MM.1S (cell line): ENCODE measurements at regions not wholly inside any gene's neighbourhood (a gene's known extent, or its start where the extent isn't known, plus 50 kb on each side); places are given as distances from the start of the nearest gene placed in this dataset.
"Not testable (repeated sequence)": the region's sequence is repeated elsewhere in the genome, so short reads cannot be mapped to it uniquely, and the experiment has no call there.

Experiments
- DNase-seq: peaks from one replicate; pipeline ENCODE4 v3.0.0-alpha.2; 2015
- H2AFZ ChIP-seq: fragments of 300-600 bp; sonication (generic); 2 replicates; pipeline ENCODE4 v1.6.0; 2016; ENCODE audit warnings: antibody characterized with exemption, low read length
- H3F3A ChIP-seq: fragments of 300-600 bp; sonication (generic); 2 replicates; pipeline ENCODE4 v1.6.1; 2016; ENCODE audit warnings: mild to moderate bottlenecking, antibody characterized with exemption, low read length, moderate library complexity, mixed read lengths; ENCODE audit not compliant: insufficient read depth
- H3K27ac ChIP-seq: fragments of 300-600 bp; sonication (generic); 2 replicates; pipeline ENCODE4 v1.5.1; 2016; ENCODE audit warnings: mild to moderate bottlenecking, low read length
- H3K27me3 ChIP-seq: fragments of 300-600 bp; sonication (generic); replicated peaks from 2 replicates; pipeline ENCODE4 v1.6.0; 2016; ENCODE audit warnings: low read length; ENCODE audit not compliant: insufficient read depth
- H3K36me3 ChIP-seq: fragments of 300-600 bp; sonication (generic); replicated peaks from 2 replicates; pipeline ENCODE4 v1.6.1; 2016; ENCODE audit warnings: mild to moderate bottlenecking, low read length, mixed read lengths; ENCODE audit not compliant: insufficient read depth
- H3K4me1 ChIP-seq: fragments of 300-600 bp; sonication (generic); 2 replicates; pipeline ENCODE4 v1.6.1; 2016; ENCODE audit warnings: low read length, mixed read lengths
- H3K4me2 ChIP-seq: fragments of 300-600 bp; sonication (generic); 2 replicates; pipeline ENCODE4 v1.6.0; 2016; ENCODE audit warnings: low read depth, low read length
- H3K4me3 ChIP-seq: fragments of 300-600 bp; sonication (generic); 2 replicates; pipeline ENCODE4 v1.5.1; 2016; ENCODE audit warnings: low read length, mixed read lengths
- H3K79me2 ChIP-seq: fragments of 300-600 bp; sonication (generic); 2 replicates; pipeline ENCODE4 v1.6.1; 2016; ENCODE audit warnings: mixed run types, low read length, mixed read lengths
- H3K9ac ChIP-seq: fragments of 300-600 bp; sonication (generic); 2 replicates; pipeline ENCODE4 v1.6.1; 2016; ENCODE audit warnings: low read length, mixed read lengths
- H3K9me2 ChIP-seq: fragments of 300-600 bp; sonication (generic); replicated peaks from 2 replicates; pipeline ENCODE4 v1.6.1; 2016; ENCODE audit warnings: mild to moderate bottlenecking, low read length, mixed read lengths; ENCODE audit not compliant: insufficient read depth
- H3K9me3 ChIP-seq: fragments of 300-600 bp; sonication (generic); replicated peaks from 2 replicates; pipeline ENCODE4 v1.6.1; 2016; ENCODE audit warnings: mild to moderate bottlenecking, low read length, mixed read lengths; ENCODE audit not compliant: insufficient read depth
- H4K20me1 ChIP-seq: fragments of 300-600 bp; sonication (generic); 2 replicates; pipeline ENCODE4 v1.6.1; 2016; ENCODE audit warnings: mild to moderate bottlenecking, low read length, moderate library complexity, mixed read lengths; ENCODE audit not compliant: insufficient read depth
- EZH2 ChIP-seq: fragments of 300-600 bp; sonication (generic); optimal IDR thresholded peaks from 2 replicates; pipeline ENCODE3; 2017; ENCODE audit warnings: low read depth, mild to moderate bottlenecking, antibody characterized with exemption, low read length, mixed read lengths
- EZH2phosphoT487 ChIP-seq: fragments of 300-600 bp; sonication (generic); IDR thresholded peaks from 2 replicates; pipeline ENCODE4 v1.6.1; 2018; ENCODE audit warnings: antibody characterized with exemption, low read length
- TF ChIP-seq, protein P1 (sequence below): fragments of 300-600 bp; sonication (generic); IDR thresholded peaks from 2 replicates; pipeline ENCODE4 v1.5.1; 2016; ENCODE audit warnings: antibody characterized with exemption, low read length, mixed read lengths

DNA sequence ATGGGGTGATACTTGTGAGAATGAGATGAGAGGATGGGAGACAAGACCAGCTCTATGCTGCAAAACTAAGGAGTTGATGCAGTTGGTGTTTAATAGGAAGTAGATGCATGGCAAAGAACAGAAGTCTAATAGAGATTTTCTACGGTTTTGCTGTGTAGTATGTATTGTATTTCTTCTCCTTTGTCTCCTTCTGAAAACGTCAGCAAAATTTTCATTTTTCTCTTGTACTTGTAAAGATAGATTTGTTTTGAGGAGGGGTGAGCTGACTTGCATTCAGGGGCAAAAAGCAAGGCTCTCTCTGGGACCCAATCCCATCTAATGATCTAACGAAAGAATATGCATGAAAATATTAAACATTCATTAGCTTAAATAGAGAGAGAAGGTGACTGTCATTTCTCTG, 94.6 kb upstream of the NANOGP8 start:
- Histone ChIP-seq H3K9me2 (no peaks in the 10 kb centered on the region), H2AFZ (no peak overlapping the region), H3K4me1 (peaks cover 6% of the 10 kb centered on the region; the same call in 1 of the 2 replicates), H3K27me3 (no peaks in the 10 kb centered on the region), H3K9ac (no peak overlapping the region), H3K79me2 (no peaks in the 10 kb centered on the region), H3K4me2 (no peak overlapping the region), H4K20me1 (no peaks in the 10 kb centered on the region), H3F3A (no peaks in the 10 kb centered on the region), H3K9me3 (no peaks in the 10 kb centered on the region), H3K36me3 (no peaks in the 10 kb centered on the region), H3K4me3 (no peak overlapping the region), H3K27ac (no peak overlapping the region)
- DNase-seq: no peak
- TF ChIP-seq EZH2: no peak

DNA sequence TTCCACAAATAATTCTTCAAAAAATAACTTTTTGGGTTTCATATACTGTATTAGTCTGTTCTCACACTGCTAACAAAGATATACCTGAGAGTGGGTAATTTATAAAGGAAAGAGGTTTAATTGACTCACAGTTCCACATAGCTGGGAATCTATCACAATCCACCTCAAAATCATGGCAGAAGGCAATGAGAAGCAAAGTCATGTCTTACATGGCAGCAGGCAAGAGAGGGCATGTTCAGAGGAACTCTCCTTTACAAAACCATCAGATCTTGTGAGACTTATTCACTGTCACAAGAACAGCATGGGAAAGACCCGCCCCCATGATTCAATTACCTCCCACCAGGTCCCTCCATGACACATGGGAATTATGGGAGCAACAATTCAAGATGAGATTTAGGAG, 93.1 kb upstream of the NANOGP8 start:
- not testable (repeated sequence) for H4K20me1 ChIP-seq, H3K9ac ChIP-seq, H3K4me2 ChIP-seq, H3K36me3 ChIP-seq, H3F3A ChIP-seq, H2AFZ ChIP-seq, H3K4me1 ChIP-seq, H3K27ac ChIP-seq, H3K9me3 ChIP-seq, DNase-seq, H3K79me2 ChIP-seq, H3K4me3 ChIP-seq, H3K27me3 ChIP-seq, H3K9me2 ChIP-seq

DNA sequence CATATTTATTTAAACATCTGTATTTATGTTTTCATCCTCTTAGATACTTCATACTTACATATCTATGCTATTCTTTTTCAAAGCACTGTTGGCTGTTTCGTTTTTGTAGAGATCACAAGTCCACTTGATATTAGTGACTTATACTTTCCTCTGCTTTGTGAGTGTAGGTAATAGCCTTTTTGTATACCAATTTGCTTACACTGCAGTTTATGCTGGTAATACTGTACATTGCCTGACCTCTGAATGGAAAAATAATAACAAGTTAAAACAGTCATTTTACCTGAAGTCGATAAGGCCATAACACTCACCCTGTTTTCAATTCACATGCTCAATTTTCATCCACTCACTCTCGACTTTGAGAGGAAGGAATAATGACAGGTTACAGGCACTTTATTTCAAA, 89.9 kb upstream of the NANOGP8 start:
- TF ChIP-seq, protein P1, sequence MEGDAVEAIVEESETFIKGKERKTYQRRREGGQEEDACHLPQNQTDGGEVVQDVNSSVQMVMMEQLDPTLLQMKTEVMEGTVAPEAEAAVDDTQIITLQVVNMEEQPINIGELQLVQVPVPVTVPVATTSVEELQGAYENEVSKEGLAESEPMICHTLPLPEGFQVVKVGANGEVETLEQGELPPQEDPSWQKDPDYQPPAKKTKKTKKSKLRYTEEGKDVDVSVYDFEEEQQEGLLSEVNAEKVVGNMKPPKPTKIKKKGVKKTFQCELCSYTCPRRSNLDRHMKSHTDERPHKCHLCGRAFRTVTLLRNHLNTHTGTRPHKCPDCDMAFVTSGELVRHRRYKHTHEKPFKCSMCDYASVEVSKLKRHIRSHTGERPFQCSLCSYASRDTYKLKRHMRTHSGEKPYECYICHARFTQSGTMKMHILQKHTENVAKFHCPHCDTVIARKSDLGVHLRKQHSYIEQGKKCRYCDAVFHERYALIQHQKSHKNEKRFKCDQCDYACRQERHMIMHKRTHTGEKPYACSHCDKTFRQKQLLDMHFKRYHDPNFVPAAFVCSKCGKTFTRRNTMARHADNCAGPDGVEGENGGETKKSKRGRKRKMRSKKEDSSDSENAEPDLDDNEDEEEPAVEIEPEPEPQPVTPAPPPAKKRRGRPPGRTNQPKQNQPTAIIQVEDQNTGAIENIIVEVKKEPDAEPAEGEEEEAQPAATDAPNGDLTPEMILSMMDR: no peak
- TF ChIP-seq EZH2 (no peak), EZH2phosphoT487 (no peak)
- Histone ChIP-seq H3K9me3 (no peaks in the 10 kb centered on the region), H3F3A (no peaks in the 10 kb centered on the region; the same call in 1 of the 2 replicates), H3K27ac (no peak overlapping the region), H3K9ac (no peak overlapping the region), H3K4me2 (no peak overlapping the region), H3K4me3 (no peak overlapping the region), H3K79me2 (no peaks in the 10 kb centered on the region), H4K20me1 (no peaks in the 10 kb centered on the region), H2AFZ (no peak overlapping the region), H3K36me3 (no peaks in the 10 kb centered on the region), H3K9me2 (no peaks in the 10 kb centered on the region), H3K4me1 (no peaks in the 10 kb centered on the region), H3K27me3 (no peaks in the 10 kb centered on the region)
- no peak for DNase-seq

DNA sequence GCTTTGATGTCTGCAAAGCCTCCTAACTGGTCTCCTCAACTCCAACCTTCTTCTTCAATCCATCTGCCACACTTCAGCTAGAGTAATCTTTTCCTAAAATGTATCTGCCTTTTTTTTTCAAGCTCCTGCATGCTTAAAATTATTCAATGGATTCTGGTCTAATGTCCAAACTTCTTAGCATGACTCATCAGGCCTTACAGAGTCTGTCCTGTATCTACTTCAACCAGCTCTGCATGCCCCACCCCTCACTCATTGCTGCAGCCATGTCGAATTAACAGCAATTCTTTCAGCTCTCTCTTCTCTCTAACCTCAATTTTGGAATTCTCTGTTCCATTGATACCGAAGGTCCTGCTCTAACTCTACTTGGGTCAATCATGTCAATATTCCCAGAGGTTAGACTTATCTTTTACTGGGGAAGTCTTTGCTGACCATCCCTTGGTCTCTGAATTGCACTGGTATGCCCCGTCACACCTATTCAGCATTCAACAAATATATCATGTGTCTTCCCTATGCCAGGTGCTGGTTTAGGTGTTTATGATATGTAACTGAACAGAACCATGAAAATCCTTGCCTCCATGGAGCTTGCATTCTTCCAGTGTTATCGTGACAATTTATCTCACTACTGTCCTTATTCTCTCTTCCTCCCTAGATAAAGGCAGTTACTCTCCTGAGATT, 88.5 kb upstream of the NANOGP8 start:
- Histone ChIP-seq H3K4me1 (no peaks in the 10 kb centered on the region), H3K4me3 (no peak overlapping the region), H3K9me2 (no peaks in the 10 kb centered on the region), H3K4me2 (no peak overlapping the region), H3F3A (no peaks in the 10 kb centered on the region; the same call in 1 of the 2 replicates), H2AFZ (no peak overlapping the region), H3K79me2 (no peaks in the 10 kb centered on the region), H4K20me1 (no peaks in the 10 kb centered on the region), H3K27ac (no peak overlapping the region), H3K27me3 (no peaks in the 10 kb centered on the region), H3K36me3 (no peaks in the 10 kb centered on the region), H3K9me3 (no peaks in the 10 kb centered on the region), H3K9ac (no peak overlapping the region)
- no peak for TF ChIP-seq EZH2phosphoT487
- no peak for TF ChIP-seq EZH2
- TF ChIP-seq, protein P1: no peak
- DNase-seq: no peak
